VCaP (cell line): ENCODE measurements at regions not wholly inside any gene's neighbourhood (a gene's known extent, or its start where the extent isn't known, plus 50 kb on each side); places are given as distances from the start of the nearest gene placed in this dataset.

ENCODE experiments used
- H3K27ac ChIP-seq: fragments of 450-650 bp; 2 replicates; pipeline ENCODE4 v1.5.1; 2017
- CTCF ChIP-seq: fragments of 450-650 bp; conservative IDR thresholded peaks from 2 replicates; pipeline ENCODE4 v1.5.1; 2017; ENCODE audit warnings: mild to moderate bottlenecking, moderate library complexity

GRCh38 chr4:151555151-151555945 lies 146.4 kb downstream of the FHIP1A start:
- no peak for TF ChIP-seq CTCF
- peak overlapping the region; percentile 71 for H3K27ac ChIP-seq

- H3K27ac ChIP-seq: no peak overlapping the region
- no peak for TF ChIP-seq CTCF
Observed at GRCh38 chr4:151558496-151559113, 149.6 kb downstream of the FHIP1A start.

- TF ChIP-seq CTCF: no peak
- peak overlapping the region; percentile 84; the same call in 1 of the 2 replicates for H3K27ac ChIP-seq
Observed at GRCh38 chr4:151559595-151559994, 150.6 kb downstream of the FHIP1A start.

GRCh38 chr4:151561551-151562256 lies 152.7 kb downstream of the FHIP1A start:
- peak overlapping the region; percentile 84 for H3K27ac ChIP-seq
- TF ChIP-seq CTCF: no peak

- TF ChIP-seq CTCF: no peak
- H3K27ac ChIP-seq: peak overlapping the region; percentile 84
Observed at GRCh38 chr4:151563194-151563593, 154.2 kb downstream of the FHIP1A start.

GRCh38 chr4:151564321-151564720 lies 155.3 kb downstream of the FHIP1A start:
- TF ChIP-seq CTCF: no peak

GRCh38 chr4:151565583-151565982 lies 156.6 kb downstream of the FHIP1A start:
- no peak for TF ChIP-seq CTCF
- peak overlapping the region; percentile 84 for H3K27ac ChIP-seq

More at GRCh38 chr4:151564321-151564720, 155.3 kb downstream of the FHIP1A start:
- H3K27ac ChIP-seq: peak overlapping the region; percentile 84
